ENCODE measurements at regions not wholly inside any gene's neighbourhood (a gene's known extent, or its start where the extent isn't known, plus 50 kb on each side); places are given as distances from the start of the nearest gene placed in this dataset.
"Not testable (repeated sequence)": the region's sequence is repeated elsewhere in the genome, so short reads cannot be mapped to it uniquely, and the experiment has no call there.

- TF ChIP-seq EZH2phosphoT487 (IDR thresholded peaks at IDR 0.05) = not testable (repeated sequence)
- TF ChIP-seq, protein P1, sequence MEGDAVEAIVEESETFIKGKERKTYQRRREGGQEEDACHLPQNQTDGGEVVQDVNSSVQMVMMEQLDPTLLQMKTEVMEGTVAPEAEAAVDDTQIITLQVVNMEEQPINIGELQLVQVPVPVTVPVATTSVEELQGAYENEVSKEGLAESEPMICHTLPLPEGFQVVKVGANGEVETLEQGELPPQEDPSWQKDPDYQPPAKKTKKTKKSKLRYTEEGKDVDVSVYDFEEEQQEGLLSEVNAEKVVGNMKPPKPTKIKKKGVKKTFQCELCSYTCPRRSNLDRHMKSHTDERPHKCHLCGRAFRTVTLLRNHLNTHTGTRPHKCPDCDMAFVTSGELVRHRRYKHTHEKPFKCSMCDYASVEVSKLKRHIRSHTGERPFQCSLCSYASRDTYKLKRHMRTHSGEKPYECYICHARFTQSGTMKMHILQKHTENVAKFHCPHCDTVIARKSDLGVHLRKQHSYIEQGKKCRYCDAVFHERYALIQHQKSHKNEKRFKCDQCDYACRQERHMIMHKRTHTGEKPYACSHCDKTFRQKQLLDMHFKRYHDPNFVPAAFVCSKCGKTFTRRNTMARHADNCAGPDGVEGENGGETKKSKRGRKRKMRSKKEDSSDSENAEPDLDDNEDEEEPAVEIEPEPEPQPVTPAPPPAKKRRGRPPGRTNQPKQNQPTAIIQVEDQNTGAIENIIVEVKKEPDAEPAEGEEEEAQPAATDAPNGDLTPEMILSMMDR (IDR thresholded peaks at IDR 0.05) = not testable (repeated sequence)
Measured at GRCh38 chr16:88258141-88258540, 124.6 kb upstream of the ZNF469 start.
